ENCODE measurements at regions not wholly inside any gene's neighbourhood (a gene's known extent, or its start where the extent isn't known, plus 50 kb on each side); places are given as distances from the start of the nearest gene placed in this dataset.
A peak's percentile ranks its signal among the peaks of the same experiment; 100 is the strongest.

DNA sequence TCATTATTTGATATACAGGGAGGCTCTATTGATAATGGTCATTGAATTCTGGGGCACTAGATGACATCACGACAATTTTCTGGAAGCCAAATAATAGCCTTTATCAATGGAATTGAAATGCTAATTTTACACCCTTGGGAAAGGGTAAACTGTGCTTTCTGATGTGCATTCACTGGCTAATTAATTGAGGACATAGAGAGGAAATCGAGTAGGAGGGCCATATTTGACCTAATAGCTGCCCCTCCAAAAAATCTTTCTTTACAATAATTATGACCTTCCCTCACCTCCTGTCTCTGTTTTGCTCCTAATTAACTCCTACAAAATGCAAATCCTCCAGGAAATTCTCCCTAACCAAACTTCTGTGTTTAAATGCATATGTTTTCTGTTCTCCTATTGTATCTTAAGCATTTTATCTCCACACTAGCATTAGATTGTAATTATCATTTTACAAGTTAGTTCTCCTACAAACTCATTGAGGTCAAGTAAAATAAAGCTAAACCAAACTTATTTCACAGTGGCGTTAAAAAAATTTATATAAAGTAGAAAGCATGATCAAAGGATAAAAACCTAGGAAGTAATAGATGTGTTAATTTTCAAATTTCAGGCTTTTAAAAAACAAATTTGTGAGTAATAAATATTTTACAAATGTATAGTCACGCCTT, 1414.0 kb upstream of the AGA start:
- no peak for DNase-seq (ENCODE audit: low read depth in 4 of 4, low spot score in 2 of 4)

DNA sequence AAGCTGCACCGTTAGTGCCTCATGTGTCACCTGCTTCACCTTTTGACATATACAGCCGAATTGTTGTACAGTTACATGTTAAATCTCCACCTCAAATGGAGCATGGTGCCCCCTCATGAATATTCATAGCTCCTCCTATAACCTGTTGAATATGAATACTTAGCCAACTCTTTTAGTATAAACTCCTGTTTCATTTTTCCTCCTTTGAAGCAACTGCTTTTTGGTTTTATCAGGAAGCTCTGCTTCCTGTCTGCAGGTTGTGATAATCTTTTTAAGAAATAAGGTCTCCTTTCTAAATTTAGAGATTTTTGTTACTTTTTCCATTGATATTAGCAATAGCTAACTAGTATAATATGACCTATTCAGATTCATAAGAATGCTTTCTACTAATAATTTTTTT, 1429.2 kb upstream of the AGA start:
- DNase-seq (ENCODE audit: low read depth in 4 of 4, low spot score in 2 of 4), result no peak

DNA sequence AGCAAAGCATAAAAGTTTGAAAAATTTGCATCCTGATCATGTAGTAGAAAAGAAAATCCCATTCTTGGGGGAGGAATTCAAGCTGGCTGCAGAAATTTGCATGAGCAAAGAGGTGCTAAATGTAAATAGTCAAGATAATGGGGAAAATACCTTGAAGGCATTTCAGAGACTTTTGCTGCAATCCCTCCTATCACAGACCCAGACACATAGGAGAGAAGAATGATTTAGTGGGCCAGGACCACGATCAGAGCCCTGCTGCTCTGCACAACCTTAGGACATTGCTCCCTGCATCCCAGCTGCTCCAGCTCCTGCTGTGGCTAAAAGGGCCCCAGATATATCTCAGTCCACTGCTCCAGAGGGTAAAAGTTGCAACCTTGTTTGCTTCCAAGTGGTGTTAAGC, 1439.7 kb upstream of the AGA start:
- no peak for DNase-seq (ENCODE audit: low read depth in 4 of 4, low spot score in 2 of 4)

DNA sequence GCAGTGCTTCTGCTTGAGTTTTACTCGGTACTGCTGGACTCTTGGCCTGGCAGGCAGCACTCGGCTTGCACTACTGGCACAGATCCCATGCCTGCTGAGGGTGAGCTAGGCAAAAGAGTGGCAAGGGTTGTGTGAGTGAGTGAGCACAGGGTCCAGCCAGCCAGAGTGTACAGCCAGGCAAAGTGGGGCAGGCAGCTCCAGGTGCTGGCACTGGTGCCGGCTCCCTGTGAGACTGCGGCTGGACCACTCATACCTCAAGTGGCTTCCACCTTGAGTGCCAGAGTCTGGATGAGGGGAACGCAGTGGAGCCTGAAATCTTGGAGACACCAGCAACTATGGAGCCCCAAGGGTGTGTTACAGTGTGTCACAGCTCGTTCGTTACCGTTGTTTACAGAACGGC, 1451.9 kb upstream of the AGA start:
- no peak for DNase-seq (ENCODE audit: low read depth in 4 of 4, low spot score in 2 of 4)

DNA sequence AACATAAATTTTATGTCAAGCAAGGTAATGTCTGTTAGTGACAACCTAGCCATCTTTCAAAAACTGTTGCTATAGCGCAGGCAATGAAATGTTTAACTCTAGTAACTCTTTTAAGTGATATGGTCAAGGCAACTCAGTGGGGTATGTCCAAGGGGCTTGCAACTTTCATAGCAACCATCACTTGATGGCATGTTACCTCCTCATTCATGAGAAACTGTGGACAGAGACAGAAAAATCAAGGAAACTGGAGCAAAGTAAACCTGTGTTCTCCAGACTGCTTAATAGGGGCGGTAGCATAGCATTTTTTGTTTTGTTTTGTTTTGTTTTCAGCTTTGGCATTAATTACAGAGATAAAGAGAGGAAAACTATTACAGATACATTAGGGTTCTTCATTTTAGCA, 1456.8 kb upstream of the AGA start:
- no peak for DNase-seq (ENCODE audit: low read depth in 4 of 4, low spot score in 2 of 4)

DNA sequence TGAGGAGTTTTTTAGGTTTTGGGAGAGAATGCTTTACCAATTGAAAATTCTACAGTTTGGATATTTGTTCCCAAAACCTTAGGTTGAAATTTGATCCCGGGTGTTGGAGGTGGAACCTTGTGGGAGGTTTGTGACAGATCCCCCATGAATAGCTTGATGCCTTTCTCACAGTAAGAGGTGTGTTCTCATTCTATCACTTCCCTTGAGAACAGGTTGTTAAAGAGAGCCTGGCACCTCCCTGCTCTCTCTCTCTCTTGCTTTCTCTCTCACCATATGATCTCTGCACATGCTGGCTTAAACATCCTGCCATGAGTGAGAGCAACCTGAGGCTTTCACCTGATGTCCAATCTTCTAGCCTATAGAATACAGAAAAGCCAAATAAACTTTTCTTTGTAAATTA, 1475.5 kb upstream of the AGA start:
- DNase-seq (ENCODE audit: low read depth in 4 of 4, low spot score in 2 of 4), result no peak

DNA sequence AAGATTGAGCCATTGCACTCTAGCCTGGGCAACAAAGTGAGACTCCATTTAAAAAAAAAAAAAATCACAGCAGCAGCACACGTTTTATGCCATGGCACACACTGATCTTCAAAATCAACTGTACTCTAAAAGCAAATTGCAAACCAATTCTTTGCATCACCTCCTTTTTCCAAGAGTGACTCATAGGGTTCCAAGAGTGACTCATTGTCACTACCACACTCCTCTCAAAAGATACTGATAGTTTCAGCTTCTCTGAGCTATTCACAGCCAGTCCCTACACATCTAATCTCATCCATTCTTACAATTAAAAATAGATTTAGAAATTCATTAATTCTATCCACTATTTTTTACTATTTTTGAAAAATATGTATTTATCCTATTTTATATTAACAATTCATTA, 1494.9 kb upstream of the AGA start:
- no peak for DNase-seq (ENCODE audit: low read depth in 4 of 4, low spot score in 2 of 4)

DNA sequence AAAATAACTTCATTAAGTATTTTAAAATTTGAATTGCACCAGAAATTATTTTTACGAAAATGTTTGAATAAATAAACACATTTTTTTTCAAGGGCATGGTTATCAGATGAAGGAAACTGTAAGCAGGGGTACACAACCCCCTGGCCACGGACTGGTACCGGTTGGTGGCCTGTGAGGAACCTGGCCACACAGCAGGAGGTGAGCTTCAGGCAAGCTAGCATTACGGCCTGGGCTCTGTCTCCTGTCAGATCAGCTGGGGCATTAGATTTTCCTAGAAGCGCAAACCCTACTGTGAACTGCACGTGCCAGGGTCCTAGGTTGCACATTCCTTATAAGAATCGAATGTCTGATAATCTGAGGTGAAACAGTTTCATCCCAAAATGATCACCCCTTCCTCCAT, 1499.7 kb upstream of the AGA start:
- no peak for DNase-seq (ENCODE audit: low read depth in 4 of 4, low spot score in 2 of 4)

DNA sequence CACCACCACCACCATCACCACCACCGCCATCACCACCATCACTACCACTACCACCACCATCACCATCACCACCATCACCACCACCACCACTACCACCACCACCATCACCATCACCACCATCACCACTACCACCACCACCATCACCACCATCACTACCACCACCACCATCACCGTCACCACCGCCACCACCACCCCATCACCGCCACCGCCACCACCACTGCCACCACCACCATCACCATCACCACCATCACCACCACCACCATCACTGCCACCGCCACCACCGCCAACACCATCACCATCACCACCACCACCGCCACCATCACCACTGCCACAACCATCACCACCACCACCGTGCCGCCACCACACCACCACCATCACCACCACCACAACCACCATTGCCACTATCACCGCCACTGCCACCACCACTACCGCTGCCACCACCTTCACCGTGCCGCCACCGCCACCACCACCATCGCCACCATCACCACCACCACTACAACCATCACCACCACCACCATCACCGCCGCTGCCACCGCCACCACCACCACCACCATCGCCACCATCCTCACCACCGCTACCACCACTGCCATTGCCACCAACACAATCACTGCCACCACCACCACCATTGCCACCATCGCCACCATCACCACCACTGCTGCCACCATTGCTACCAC, 1511.3 kb upstream of the AGA start:
- DNase-seq (ENCODE audit: low read depth in 4 of 4, low spot score in 2 of 4), result no peak

DNA sequence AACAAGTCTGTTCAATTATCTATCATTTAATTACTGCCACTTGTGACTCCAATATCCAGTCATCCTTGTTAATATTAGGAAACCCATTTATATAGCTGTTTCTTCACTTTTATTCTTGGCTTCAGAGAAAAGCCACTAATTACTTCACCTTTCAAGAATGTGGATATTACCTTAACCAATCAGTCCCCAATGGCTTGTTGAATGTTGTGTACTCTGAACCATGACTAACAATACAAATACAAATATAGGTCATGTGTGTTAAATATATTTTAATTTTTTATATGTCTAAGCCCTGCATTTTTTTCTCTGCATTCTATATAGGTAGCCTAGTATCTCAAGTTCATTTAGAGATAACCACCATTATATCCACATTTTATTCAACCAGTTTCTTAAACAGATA, 1513.4 kb upstream of the AGA start:
- DNase-seq (ENCODE audit: low read depth in 4 of 4, low spot score in 2 of 4), result no peak

DNA sequence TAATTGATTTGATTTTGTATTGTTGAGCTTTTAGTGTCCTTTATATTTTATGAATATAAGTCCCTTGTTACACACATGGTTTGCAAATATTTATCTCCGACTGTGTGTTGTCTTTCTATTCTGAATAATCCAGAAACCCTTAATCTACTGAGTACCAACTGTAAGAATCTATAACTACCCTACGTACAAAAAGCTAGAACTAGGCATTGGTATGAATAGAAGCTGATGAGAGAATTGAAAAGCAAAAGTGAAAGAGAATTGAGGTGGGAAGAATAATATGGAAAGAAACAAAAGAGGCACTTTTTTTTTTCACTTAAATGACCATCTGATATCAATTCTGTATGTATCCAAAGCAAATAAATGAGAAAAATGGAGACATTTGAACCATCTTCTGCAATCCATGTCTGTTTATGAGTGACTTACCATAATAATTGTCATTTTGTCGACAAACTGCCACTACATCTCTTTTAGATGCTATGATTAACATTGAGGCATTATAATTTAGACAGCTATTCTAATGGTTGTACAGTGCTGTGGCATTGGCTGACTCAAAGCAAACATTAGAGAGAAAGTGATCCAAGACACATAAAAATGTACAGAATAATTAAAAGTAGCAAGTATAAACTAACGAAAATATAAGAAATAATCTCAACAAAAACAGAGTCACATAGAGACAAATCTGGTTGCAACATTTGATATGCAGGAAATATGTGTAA, 1516.6 kb upstream of the AGA start:
- no peak for DNase-seq (ENCODE audit: low read depth in 4 of 4, low spot score in 2 of 4)

DNA sequence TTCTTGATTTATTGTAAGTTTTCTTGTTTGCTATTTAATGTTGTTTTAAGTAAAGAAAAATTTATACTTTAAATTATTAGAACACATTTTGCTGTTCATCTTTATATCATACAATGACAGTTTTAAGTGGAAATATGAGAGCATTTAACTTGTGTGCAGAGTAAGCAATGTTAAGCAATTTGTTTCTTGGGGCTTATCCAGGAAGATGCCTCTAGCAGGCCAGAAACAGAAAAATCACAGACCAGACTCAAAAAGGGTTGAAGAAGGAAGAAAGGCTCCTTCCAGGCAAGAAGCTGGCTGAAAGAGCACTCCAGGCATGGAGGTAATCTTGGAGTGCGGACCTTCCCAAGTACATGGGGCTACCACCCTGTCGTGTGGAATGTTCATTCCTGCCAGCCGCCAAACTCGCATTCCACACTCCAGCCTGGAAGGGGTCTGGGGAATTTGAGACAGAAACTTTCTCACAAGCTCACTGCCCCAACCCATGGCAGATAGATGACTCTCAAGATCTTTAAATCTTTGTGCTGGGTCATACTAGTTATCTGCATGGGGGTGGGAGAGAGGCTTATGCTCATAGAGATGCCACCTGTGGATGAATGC, 1521.3 kb upstream of the AGA start:
- DNase-seq (ENCODE audit: low read depth in 4 of 4, low spot score in 2 of 4), result peak in 2 of 4 donors; percentile 4

DNA sequence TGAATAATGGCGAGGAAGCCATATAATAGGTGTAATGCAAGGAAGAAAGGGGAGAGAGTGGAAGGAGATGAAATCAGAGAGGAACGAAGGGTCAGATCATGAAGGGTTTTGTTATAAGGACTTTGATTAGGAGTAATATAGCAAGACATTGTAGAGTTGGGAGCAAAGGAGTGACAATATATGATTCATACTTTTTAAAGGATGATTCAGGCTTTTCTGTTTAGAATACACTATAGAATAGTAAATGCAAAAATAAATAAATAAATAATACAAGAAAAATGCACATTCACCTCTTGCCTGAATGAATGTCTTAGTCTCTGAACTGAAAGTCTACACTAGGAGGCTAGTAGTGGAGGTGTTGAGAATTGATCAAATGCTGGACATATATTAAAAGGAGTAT, 1524.4 kb upstream of the AGA start:
- DNase-seq (ENCODE audit: low read depth in 4 of 4, low spot score in 2 of 4), result no peak

DNA sequence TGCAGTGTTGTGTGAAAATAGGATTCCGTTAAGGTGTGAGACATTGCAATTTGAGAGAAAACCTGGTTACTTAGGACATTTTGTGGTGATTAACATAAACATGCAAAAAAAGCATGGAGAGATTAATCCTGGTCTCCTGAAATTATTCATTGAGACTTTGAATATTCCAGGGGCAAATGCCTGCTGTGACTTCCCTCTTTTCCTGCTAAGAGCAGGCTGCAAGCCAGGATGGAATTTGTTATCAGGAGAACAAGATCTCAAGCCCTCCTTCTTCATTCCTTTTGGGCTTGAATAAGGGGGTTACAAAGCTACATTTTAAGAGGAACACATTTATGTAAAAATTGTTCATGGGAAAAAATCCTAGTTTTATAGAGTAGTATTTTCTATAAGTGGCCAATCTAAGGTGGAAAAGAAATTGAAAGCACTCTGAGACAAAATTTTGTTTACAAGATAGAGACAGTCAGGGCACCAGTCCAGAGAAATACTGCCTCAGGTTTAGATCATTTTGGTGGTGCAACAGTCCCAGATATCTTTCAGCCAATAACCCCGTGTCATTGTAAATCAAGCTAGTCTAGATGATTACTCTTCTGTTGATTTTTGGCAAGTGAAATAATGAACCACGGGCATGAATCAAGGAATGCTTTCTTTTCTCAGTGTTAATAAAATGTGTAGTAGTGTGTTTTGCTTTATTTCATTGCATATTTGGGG, 1528.3 kb upstream of the AGA start:
- no peak for DNase-seq (ENCODE audit: low read depth in 4 of 4, low spot score in 2 of 4)

DNA sequence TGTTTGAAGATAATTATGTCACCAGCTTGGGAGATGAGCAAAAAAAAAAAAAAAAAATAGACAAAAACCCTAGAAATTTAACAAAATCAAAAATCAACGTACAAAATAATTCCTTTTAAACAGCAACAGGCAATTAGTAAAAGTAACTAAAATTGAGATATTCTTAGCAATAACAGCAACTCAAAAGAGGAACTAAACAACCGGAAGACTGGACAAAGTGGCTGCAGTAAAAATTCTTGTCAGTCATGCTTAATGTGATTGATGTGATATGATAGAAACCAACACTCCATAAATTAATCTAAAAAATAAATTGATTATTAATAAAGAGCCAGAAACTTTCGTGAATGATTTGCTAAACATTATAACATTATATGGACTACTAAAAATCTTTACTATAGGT, 1534.6 kb upstream of the AGA start:
- DNase-seq (ENCODE audit: low read depth in 4 of 4, low spot score in 2 of 4), result no peak

DNA sequence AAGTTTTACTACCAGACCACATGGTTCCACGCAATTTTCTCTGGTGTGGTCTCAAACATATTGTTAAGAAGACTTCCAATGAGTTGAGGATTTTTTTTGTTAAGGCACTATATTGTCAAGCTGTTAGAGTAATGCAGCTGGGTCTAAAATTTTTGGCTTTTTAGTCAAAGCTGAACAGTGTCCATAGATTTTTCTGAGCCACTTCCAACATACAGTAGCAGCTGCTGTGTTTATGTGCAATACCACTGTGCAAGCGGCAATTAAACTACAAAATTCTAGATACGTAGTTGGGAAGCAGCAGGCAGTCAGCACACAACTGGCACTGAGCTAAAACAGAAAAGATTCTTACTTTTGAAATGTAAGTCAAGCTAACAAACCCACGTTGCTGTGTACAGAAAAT, 1551.1 kb upstream of the AGA start:
- DNase-seq (ENCODE audit: low read depth in 4 of 4, low spot score in 2 of 4), result no peak

DNA sequence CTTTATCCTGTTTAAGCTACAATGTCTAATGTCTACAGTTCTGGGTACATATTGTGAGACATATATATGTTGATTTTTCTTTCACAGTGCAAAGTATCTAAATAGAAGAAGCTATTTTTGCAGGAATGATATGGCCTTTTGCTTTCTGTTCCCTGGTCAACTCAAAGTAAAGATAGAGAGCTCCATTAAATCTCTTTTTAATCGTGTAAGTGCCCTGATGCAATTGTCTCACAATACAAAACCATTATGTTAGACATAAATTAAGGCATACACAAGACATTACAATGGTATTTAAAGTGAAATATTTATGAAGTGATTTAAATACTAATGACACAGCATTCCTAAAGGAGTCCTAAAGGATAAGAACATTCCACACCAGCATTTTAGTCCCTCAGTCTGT, 1559.7 kb upstream of the AGA start:
- DNase-seq (ENCODE audit: low read depth in 4 of 4, low spot score in 2 of 4), result no peak

DNA sequence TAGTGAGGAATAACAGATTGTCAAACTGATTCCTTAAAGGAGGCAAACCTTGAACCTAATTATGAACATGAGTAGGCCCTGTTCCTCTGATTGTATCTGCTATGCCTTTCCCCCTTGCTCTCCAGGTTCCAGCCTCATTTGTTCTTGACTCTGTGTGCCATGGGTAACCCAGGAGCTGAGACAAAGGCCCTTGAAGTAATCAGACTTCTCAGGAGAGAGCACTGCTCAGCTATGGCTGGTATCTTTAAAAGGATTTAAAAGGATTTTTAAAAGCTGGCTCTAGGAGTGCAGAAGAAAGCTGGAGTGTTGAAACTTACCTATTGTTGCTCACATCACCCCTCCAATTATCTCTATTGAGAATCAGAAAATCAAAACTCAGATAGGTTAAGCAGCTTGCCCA, 1565.5 kb upstream of the AGA start:
- DNase-seq (ENCODE audit: low read depth in 4 of 4, low spot score in 2 of 4), result no peak

DNA sequence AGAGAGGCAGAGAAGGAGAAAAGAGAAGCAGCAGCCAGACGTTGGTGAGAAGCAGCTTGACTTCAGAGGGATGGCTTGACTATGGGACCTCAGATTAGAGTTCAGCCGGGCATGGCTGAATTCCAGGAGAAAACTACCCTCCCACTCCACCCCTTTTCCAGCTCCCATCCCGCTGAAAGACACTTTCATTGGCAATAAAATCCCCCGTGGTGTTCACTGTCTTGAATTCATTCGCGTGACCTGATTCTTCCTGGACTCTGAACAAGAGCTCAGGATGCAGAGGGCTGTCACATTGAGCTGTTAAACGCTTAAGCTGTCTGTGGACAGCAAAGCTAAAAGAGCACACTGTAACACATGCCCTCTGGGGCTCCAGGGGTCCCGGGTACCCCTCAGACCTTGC, 1575.3 kb upstream of the AGA start:
- no peak for DNase-seq (ENCODE audit: low read depth in 4 of 4, low spot score in 2 of 4)

DNA sequence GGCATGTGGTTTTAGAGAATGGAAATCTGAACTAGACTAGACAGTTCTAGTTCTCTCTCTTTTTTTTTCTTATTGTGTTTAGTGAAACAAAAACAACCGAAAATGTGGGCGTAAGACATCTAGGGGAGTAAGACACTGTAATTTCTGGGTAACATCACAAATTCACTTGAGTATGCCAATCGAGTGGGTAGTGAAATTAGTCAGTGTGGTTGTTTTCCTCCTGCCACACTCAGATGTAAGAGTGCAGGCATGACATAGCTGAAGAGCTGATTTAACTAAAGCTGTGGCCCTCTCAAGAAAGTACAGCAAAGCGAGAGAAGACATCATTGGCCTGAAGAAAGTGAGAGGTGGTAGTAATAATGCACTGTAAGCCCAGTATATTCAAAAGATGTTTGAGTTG, 1585.3 kb upstream of the AGA start:
- no peak for DNase-seq (ENCODE audit: low read depth in 4 of 4, low spot score in 2 of 4)

DNA sequence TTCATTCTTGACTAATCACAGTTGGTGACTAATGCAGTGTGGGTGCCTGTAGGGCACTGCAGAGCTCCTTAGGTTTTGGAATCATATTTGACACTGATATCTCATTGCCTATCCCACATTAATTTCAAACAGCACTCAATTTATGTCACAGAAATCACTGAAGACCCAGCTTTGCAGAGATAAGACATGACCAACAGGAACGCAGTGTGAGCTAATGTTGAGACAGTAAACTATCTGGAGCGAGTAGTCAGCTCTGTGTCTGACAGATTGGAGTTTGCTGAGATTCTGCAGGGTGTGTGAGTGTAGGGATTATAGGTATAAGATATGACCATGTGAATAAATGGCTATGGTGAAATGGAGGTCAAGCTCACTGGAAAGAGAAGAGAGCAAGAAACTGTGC, 1586.1 kb upstream of the AGA start:
- no peak for DNase-seq (ENCODE audit: low read depth in 4 of 4, low spot score in 2 of 4)
